ENCODE measurements at regions not wholly inside any gene's neighbourhood (a gene's known extent, or its start where the extent isn't known, plus 50 kb on each side); places are given as distances from the start of the nearest gene placed in this dataset.

- Histone ChIP-seq H3K9me2 (ENCODE audit: insufficient read depth) (no peaks in the 10 kb centered on the region), H3K27me3 (ENCODE audit: insufficient read depth, low read length) (no peaks in the 10 kb centered on the region), H3K79me2 (ENCODE audit: insufficient read depth, low read length) (no peaks in the 10 kb centered on the region), H4K20me1 (ENCODE audit: insufficient read depth) (no peaks in the 10 kb centered on the region), H3K4me3 (replicated peaks in 1 of 2; ENCODE audit: low read depth in 1 of 2, low read length in 2 of 2) (no peak overlapping the region), H3K4me1 (ENCODE audit: control insufficient read depth in 1 of 2, insufficient read depth in 2 of 2, low read length in 2 of 2) (no peaks in the 10 kb centered on the region), H3K4me2 (ENCODE audit: low read length) (no peak overlapping the region), H3K36me3 (ENCODE audit: control insufficient read depth in 1 of 2, insufficient read depth in 2 of 2, low read length in 2 of 2) (no peaks in the 10 kb centered on the region), H3K27ac (ENCODE audit: low read depth, low read length) (no peak overlapping the region), H3K9ac (ENCODE audit: low read length) (no peak overlapping the region), H2AFZ (ENCODE audit: low read depth, low read length, poor library complexity, severe bottlenecking) (no peak overlapping the region), H3K9me3 (ENCODE audit: control insufficient read depth in 1 of 2, insufficient read depth in 1 of 2, low read depth in 1 of 2, low read length in 2 of 2) (no peaks in the 10 kb centered on the region)
- DNase-seq (ENCODE audit: low read depth, low spot score) (no peak), ATAC-seq (no peak)
- ChIA-PET RAD21 (ENCODE audit: low non-redundant PET in 1 of 2, low total read pairs in 2 of 2, uncharacterized antibody in 2 of 2, unreplicated experiment in 2 of 2) (no interaction called here), CTCF (no interaction called here), POLR2A (no interaction called here)
- TF ChIP-seq SP1 (IDR thresholded peaks at IDR 0.05; ENCODE audit: low read depth), result no peak
- BruUV-seq (replicated peaks), result no TSS peak
- intact Hi-C loops (cut with micrococcal nuclease), result no loop called here
These were observed 205.7 kb downstream of the SOX3 start for GRCh38 chrX:140298960-140299825.

GRCh38 chrX:140297273-140297672, 207.6 kb downstream of the SOX3 start:
- Histone ChIP-seq H3K9me3 (ENCODE audit: control insufficient read depth in 1 of 2, insufficient read depth in 1 of 2, low read depth in 1 of 2, low read length in 2 of 2) (no peaks in the 10 kb centered on the region), H4K20me1 (ENCODE audit: insufficient read depth) (no peaks in the 10 kb centered on the region), H3K27ac (ENCODE audit: low read depth, low read length) (no peak overlapping the region), H3K9me2 (ENCODE audit: insufficient read depth) (no peaks in the 10 kb centered on the region), H3K36me3 (ENCODE audit: control insufficient read depth in 1 of 2, insufficient read depth in 2 of 2, low read length in 2 of 2) (no peaks in the 10 kb centered on the region), H3K4me1 (ENCODE audit: control insufficient read depth in 1 of 2, insufficient read depth in 2 of 2, low read length in 2 of 2) (no peaks in the 10 kb centered on the region), H3K9ac (ENCODE audit: low read length) (no peak overlapping the region), H3K4me2 (ENCODE audit: low read length) (no peak overlapping the region), H3K27me3 (ENCODE audit: insufficient read depth, low read length) (no peaks in the 10 kb centered on the region), H2AFZ (ENCODE audit: low read depth, low read length, poor library complexity, severe bottlenecking) (no peak overlapping the region), H3K4me3 (replicated peaks in 1 of 2; ENCODE audit: low read depth in 1 of 2, low read length in 2 of 2) (no peak overlapping the region), H3K79me2 (ENCODE audit: insufficient read depth, low read length) (no peaks in the 10 kb centered on the region)
- ChIA-PET POLR2A (no interaction called here), RAD21 (ENCODE audit: low non-redundant PET in 1 of 2, low total read pairs in 2 of 2, uncharacterized antibody in 2 of 2, unreplicated experiment in 2 of 2) (no interaction called here), CTCF (no interaction called here)
- BruUV-seq (replicated peaks), result no TSS peak
- no peak for DNase-seq (ENCODE audit: low read depth, low spot score)
- no peak for TF ChIP-seq CBX3 (IDR thresholded peaks at IDR 0.05; ENCODE audit: low read depth)
- TF ChIP-seq RAD21 (IDR thresholded peaks at IDR 0.05; ENCODE audit: low read depth), result no peak
- TF ChIP-seq CEBPB (IDR thresholded peaks at IDR 0.05; ENCODE audit: low read depth), result no peak
- no peak for TF ChIP-seq ZFX (IDR thresholded peaks at IDR 0.05)
- no peak for TF ChIP-seq POLR2A (IDR thresholded peaks at IDR 0.05; ENCODE audit: borderline replicate concordance, extremely low read depth, insufficient read depth, insufficient read length)
- no peak for TF ChIP-seq SRF (IDR thresholded peaks at IDR 0.05; ENCODE audit: low read depth)
- intact Hi-C loops (cut with micrococcal nuclease), result no loop called here
- ATAC-seq, result no peak

All from HCT116 (cell line).